Central memory CD8-positive, alpha-beta T cell (primary cell): ENCODE measurements at regions not wholly inside any gene's neighbourhood (a gene's known extent, or its start where the extent isn't known, plus 50 kb on each side); places are given as distances from the start of the nearest gene placed in this dataset.
"Not testable (repeated sequence)": the region's sequence is repeated elsewhere in the genome, so short reads cannot be mapped to it uniquely, and the experiment has no call there.

Experiments
- ATAC-seq: fragments of 150-1000 bp; cut with Tn5 transposase; replicated peaks from 2 replicates; pipeline ENCODE4 v1.10.0; 2022; ENCODE audit warnings: mild to moderate bottlenecking, moderate FRiP score, moderate number of reproducible peaks; ENCODE audit not compliant: poor library complexity, severe bottlenecking; ENCODE audit errors: extremely low read depth
- DNase-seq, 2 donors: peaks; one replicate each; pipeline ENCODE4 v3.0.0; 2021; ENCODE audit warnings: low spot score in 2 of 2
- H3K27ac Mint-ChIP-seq: one replicate; pipeline ENCODE4 v1.8.0; 2022; ENCODE audit warnings: low read depth, mild to moderate bottlenecking, moderate library complexity, mixed read lengths
- H3K27me3 Mint-ChIP-seq: one replicate; pipeline ENCODE4 v1.8.0; 2022; ENCODE audit warnings: mixed read lengths
- H3K36me3 Mint-ChIP-seq: one replicate; pipeline ENCODE4 v1.8.0; 2022; ENCODE audit warnings: mild to moderate bottlenecking, moderate library complexity, mixed read lengths; ENCODE audit not compliant: insufficient read depth
- H3K4me1 Mint-ChIP-seq: one replicate; pipeline ENCODE4 v1.8.0; 2022; ENCODE audit warnings: mixed read lengths
- H3K4me3 Mint-ChIP-seq: one replicate; pipeline ENCODE4 v1.8.0; 2022; ENCODE audit warnings: mild to moderate bottlenecking, moderate library complexity, mixed read lengths
- H3K9me3 Mint-ChIP-seq: one replicate; pipeline ENCODE4 v1.8.0; 2022; ENCODE audit warnings: mixed read lengths

GRCh38 chr12:33817713-33818112, 204.6 kb upstream of the ALG10 start:
- H3K27ac Mint-ChIP-seq: no peak overlapping the region
- H3K36me3 Mint-ChIP-seq: no peaks in the 10 kb centered on the region
- ATAC-seq (no peak), DNase-seq (no peak)
- no peaks in the 10 kb centered on the region for H3K27me3 Mint-ChIP-seq
- peaks cover 39% of the 10 kb centered on the region for H3K9me3 Mint-ChIP-seq
- no peak overlapping the region for H3K4me3 Mint-ChIP-seq
- H3K4me1 Mint-ChIP-seq: no peaks in the 10 kb centered on the region

- Mint-ChIP-seq H3K36me3 (no peaks in the 10 kb centered on the region), H3K27me3 (no peaks in the 10 kb centered on the region)
- ATAC-seq: no peak
Observed at GRCh38 chr12:33818313-33818712, 204.0 kb upstream of the ALG10 start.

GRCh38 chr12:33825442-33825841, 196.9 kb upstream of the ALG10 start:
- DNase-seq (no peak), ATAC-seq (no peak)
- no peaks in the 10 kb centered on the region for H3K36me3 Mint-ChIP-seq
- no peak overlapping the region for H3K4me3 Mint-ChIP-seq
- H3K4me1 Mint-ChIP-seq: no peaks in the 10 kb centered on the region
- H3K9me3 Mint-ChIP-seq: peaks cover 11% of the 10 kb centered on the region
- no peak overlapping the region for H3K27ac Mint-ChIP-seq
- H3K27me3 Mint-ChIP-seq: no peaks in the 10 kb centered on the region

More at GRCh38 chr12:33818313-33818712, 204.0 kb upstream of the ALG10 start:
- peaks cover 38% of the 10 kb centered on the region for H3K9me3 Mint-ChIP-seq
- no peaks in the 10 kb centered on the region for H3K4me1 Mint-ChIP-seq
- DNase-seq: no peak
- no peak overlapping the region for H3K27ac Mint-ChIP-seq
- H3K4me3 Mint-ChIP-seq: no peak overlapping the region

- no peaks in the 10 kb centered on the region for H3K36me3 Mint-ChIP-seq
- DNase-seq (no peak), ATAC-seq (no peak)
- H3K4me1 Mint-ChIP-seq: no peaks in the 10 kb centered on the region
- H3K9me3 Mint-ChIP-seq: peaks cover 11% of the 10 kb centered on the region
- no peak overlapping the region for H3K4me3 Mint-ChIP-seq
- no peaks in the 10 kb centered on the region for H3K27me3 Mint-ChIP-seq
- no peak overlapping the region for H3K27ac Mint-ChIP-seq
Observed at GRCh38 chr12:33825986-33826602, 196.2 kb upstream of the ALG10 start.

GRCh38 chr12:33828326-33828725, 194.0 kb upstream of the ALG10 start:
- Mint-ChIP-seq H3K4me3 (no peak overlapping the region), H3K27me3 (no peaks in the 10 kb centered on the region), H3K9me3 (peaks cover 4% of the 10 kb centered on the region), H3K4me1 (no peaks in the 10 kb centered on the region), H3K36me3 (no peaks in the 10 kb centered on the region), H3K27ac (no peak overlapping the region)
- DNase-seq (no peak), ATAC-seq (no peak)

- H3K4me3 Mint-ChIP-seq: no peak overlapping the region
- H3K27ac Mint-ChIP-seq: no peak overlapping the region
- H3K27me3 Mint-ChIP-seq: no peaks in the 10 kb centered on the region
- no peaks in the 10 kb centered on the region for H3K4me1 Mint-ChIP-seq
- no peak for DNase-seq
- no peak for ATAC-seq
- H3K36me3 Mint-ChIP-seq: no peaks in the 10 kb centered on the region
- peaks cover 4% of the 10 kb centered on the region for H3K9me3 Mint-ChIP-seq
Observed at GRCh38 chr12:33830070-33830469, 192.2 kb upstream of the ALG10 start.

GRCh38 chr12:33832900-33833299, 189.4 kb upstream of the ALG10 start:
- H3K27me3 Mint-ChIP-seq: no peaks in the 10 kb centered on the region
- no peak overlapping the region for H3K4me3 Mint-ChIP-seq
- no peak overlapping the region for H3K27ac Mint-ChIP-seq
- ATAC-seq (no peak), DNase-seq (no peak)
- H3K4me1 Mint-ChIP-seq: no peaks in the 10 kb centered on the region
- H3K36me3 Mint-ChIP-seq: no peaks in the 10 kb centered on the region
- H3K9me3 Mint-ChIP-seq: peaks cover 4% of the 10 kb centered on the region

GRCh38 chr12:33834672-33835071, 187.6 kb upstream of the ALG10 start:
- H3K27ac Mint-ChIP-seq: no peak overlapping the region
- no peak for ATAC-seq
- H3K4me1 Mint-ChIP-seq: no peaks in the 10 kb centered on the region
- H3K9me3 Mint-ChIP-seq: peaks cover 11% of the 10 kb centered on the region
- no peaks in the 10 kb centered on the region for H3K36me3 Mint-ChIP-seq
- no peak for DNase-seq
- H3K27me3 Mint-ChIP-seq: no peaks in the 10 kb centered on the region
- H3K4me3 Mint-ChIP-seq: no peak overlapping the region

GRCh38 chr12:33876618-33877017, 145.7 kb upstream of the ALG10 start:
- Mint-ChIP-seq H3K4me3 (no peak overlapping the region), H3K9me3 (peaks cover 9% of the 10 kb centered on the region), H3K4me1 (no peaks in the 10 kb centered on the region), H3K27ac (no peak overlapping the region), H3K27me3 (no peaks in the 10 kb centered on the region), H3K36me3 (no peaks in the 10 kb centered on the region)
- ATAC-seq (no peak), DNase-seq (no peak)

GRCh38 chr12:33892425-33892824, 129.9 kb upstream of the ALG10 start:
- ATAC-seq: no peak
- Mint-ChIP-seq H3K4me1 (no peaks in the 10 kb centered on the region), H3K4me3 (no peak overlapping the region), H3K27ac (no peak overlapping the region), H3K27me3 (no peaks in the 10 kb centered on the region), H3K9me3 (peaks cover 6% of the 10 kb centered on the region), H3K36me3 (peaks cover 2% of the 10 kb centered on the region)
- DNase-seq: no peak

- not testable (repeated sequence) for H3K27ac Mint-ChIP-seq, ATAC-seq, H3K36me3 Mint-ChIP-seq, H3K27me3 Mint-ChIP-seq, H3K4me3 Mint-ChIP-seq, H3K4me1 Mint-ChIP-seq, DNase-seq
- H3K9me3 Mint-ChIP-seq: peaks cover 36% of the 10 kb centered on the region
Observed at GRCh38 chr12:33920460-33920859, 101.8 kb upstream of the ALG10 start.

- Mint-ChIP-seq H3K27ac (no peak overlapping the region), H3K9me3 (peaks cover 28% of the 10 kb centered on the region)
- no peak for ATAC-seq
Observed at GRCh38 chr12:33926095-33926494, 96.2 kb upstream of the ALG10 start.

GRCh38 chr12:33937669-33938068, 84.6 kb upstream of the ALG10 start:
- not testable (repeated sequence) for H3K27me3 Mint-ChIP-seq, ATAC-seq, H3K4me3 Mint-ChIP-seq, H3K36me3 Mint-ChIP-seq, DNase-seq, H3K4me1 Mint-ChIP-seq, H3K27ac Mint-ChIP-seq, H3K9me3 Mint-ChIP-seq

More at GRCh38 chr12:33926095-33926494, 96.2 kb upstream of the ALG10 start:
- Mint-ChIP-seq H3K4me3 (no peak overlapping the region), H3K27me3 (peaks cover 7% of the 10 kb centered on the region), H3K36me3 (no peaks in the 10 kb centered on the region), H3K4me1 (no peaks in the 10 kb centered on the region)
- DNase-seq: no peak
